Choroid plexus epithelial cell (primary cell): ENCODE measurements at regions not wholly inside any gene's neighbourhood (a gene's known extent, or its start where the extent isn't known, plus 50 kb on each side); places are given as distances from the start of the nearest gene placed in this dataset.
"Not testable (repeated sequence)": the region's sequence is repeated elsewhere in the genome, so short reads cannot be mapped to it uniquely, and the experiment has no call there.

ENCODE experiments used
- DNase-seq: peaks from one replicate; pipeline ENCODE4 v3.0.0-alpha.2; 2010; ENCODE audit warnings: low read depth
- H3K4me3 ChIP-seq: 2 replicates; pipeline ENCODE4 v1.5.1; 2011; ENCODE audit warnings: low read depth, mild to moderate bottlenecking, control low read depth, low read length, moderate library complexity
- TF ChIP-seq, protein P1 (sequence below): conservative IDR thresholded peaks from 2 replicates; pipeline ENCODE4 v1.5.1; 2011; ENCODE audit warnings: low read depth, mild to moderate bottlenecking, control low read depth, inconsistent platforms, low read length, moderate library complexity

- TF ChIP-seq, protein P1, sequence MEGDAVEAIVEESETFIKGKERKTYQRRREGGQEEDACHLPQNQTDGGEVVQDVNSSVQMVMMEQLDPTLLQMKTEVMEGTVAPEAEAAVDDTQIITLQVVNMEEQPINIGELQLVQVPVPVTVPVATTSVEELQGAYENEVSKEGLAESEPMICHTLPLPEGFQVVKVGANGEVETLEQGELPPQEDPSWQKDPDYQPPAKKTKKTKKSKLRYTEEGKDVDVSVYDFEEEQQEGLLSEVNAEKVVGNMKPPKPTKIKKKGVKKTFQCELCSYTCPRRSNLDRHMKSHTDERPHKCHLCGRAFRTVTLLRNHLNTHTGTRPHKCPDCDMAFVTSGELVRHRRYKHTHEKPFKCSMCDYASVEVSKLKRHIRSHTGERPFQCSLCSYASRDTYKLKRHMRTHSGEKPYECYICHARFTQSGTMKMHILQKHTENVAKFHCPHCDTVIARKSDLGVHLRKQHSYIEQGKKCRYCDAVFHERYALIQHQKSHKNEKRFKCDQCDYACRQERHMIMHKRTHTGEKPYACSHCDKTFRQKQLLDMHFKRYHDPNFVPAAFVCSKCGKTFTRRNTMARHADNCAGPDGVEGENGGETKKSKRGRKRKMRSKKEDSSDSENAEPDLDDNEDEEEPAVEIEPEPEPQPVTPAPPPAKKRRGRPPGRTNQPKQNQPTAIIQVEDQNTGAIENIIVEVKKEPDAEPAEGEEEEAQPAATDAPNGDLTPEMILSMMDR: no peak
- H3K4me3 ChIP-seq: no peak overlapping the region
- DNase-seq: no peak
These were observed 99.8 kb upstream of the MBIP start for GRCh38 chr14:36420149-36420687.

DNA sequence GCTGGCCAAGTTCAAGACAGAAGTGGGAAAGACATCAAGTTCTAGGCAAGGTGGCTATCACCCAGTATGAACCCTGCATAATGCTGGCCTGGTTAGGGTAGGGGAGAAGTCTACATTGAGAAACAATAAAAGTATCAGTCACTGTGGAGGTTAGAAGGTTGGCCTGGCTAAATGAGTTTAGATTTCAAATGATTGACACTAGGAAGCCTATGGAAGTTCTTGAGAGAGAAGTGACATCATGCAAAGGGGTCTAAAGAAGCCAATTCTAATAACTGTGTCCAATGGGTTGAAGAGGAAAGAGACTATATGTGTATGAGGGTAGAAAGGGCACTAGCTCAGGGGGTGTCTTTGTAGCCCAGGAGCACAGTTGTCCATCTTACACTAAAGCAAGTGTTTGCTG, 98.5 kb upstream of the MBIP start:
- no peak for DNase-seq
- TF ChIP-seq, protein P1: no peak
- H3K4me3 ChIP-seq: no peak overlapping the region

DNA sequence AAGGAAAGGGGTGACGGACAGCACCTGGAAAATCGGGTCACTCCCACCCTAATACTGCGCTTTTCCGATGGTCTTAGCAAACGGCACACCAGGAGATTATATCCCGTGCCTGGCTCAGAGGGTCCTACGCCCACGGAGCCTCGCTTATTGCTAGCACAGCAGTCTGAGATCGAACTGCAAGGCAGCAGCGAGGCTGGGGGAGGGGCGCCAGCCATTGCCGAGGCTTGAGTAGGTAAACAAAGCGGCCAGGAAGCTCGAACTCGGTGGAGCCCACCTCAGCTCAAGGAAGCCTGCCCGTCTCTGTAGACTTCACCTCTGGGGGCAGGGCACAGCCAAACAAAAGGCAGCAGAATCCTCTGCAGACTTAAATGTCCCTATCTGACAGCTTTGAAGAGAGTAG, 91.5 kb upstream of the MBIP start:
- H3K4me3 ChIP-seq, DNase-seq: not testable (repeated sequence)

- TF ChIP-seq, protein P1: no peak
- no peak overlapping the region for H3K4me3 ChIP-seq
- DNase-seq: no peak
These were observed 88.0 kb upstream of the MBIP start for GRCh38 chr14:36408388-36408787.

DNA sequence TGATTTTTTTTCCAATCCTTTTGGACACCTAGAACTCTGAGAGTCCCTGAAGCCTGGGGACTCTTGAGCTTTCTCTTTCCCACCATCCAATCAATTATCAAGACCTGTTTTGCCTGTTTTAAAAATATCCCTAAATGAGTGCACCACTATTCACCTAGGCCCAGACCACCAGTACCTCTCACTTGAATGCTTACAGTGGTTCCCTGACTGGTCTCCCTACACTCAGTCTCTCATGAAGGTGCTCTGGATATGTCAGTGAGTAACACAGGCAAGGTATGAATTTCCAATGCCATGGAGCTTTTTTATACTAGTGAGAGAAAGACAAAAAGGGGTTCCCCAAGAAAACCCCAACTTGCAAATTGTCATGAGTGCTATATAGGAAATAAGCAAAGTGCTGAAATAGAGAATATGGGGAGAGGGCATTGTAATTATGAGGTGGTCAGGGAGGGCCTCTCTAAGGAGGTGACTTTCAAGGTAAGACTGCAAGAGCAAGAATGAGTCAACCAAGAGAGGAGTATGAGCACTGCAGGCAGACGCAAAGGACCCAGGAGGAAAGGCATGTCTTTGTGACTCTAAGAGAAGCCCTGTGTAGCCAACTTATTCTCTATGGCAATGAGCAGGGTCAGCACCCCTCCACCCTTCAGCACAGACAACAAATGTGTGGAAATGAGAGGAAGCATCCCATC, 85.3 kb upstream of the MBIP start:
- no peak overlapping the region for H3K4me3 ChIP-seq
- TF ChIP-seq, protein P1: no peak
- no peak for DNase-seq

DNA sequence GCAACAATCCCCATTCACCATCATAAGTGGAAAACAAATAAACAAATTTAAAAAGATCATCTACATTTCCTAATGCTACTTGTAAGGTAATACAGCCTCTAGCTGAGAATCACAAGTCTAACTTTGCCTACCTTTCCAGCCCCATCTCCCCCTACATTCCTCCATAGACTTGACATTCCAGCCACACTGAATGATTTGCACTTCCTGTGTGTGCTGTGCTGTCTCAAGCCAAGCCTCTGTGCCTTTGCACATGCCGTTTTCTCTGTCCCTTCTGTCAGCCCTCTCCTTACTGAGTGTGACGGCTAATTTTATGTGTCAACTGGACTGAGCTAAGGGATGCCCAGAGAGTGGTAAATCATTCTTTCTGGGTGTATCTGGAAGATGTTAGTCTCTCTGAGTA, 82.4 kb upstream of the MBIP start:
- no peak overlapping the region for H3K4me3 ChIP-seq
- TF ChIP-seq, protein P1: no peak
- DNase-seq: no peak

DNA sequence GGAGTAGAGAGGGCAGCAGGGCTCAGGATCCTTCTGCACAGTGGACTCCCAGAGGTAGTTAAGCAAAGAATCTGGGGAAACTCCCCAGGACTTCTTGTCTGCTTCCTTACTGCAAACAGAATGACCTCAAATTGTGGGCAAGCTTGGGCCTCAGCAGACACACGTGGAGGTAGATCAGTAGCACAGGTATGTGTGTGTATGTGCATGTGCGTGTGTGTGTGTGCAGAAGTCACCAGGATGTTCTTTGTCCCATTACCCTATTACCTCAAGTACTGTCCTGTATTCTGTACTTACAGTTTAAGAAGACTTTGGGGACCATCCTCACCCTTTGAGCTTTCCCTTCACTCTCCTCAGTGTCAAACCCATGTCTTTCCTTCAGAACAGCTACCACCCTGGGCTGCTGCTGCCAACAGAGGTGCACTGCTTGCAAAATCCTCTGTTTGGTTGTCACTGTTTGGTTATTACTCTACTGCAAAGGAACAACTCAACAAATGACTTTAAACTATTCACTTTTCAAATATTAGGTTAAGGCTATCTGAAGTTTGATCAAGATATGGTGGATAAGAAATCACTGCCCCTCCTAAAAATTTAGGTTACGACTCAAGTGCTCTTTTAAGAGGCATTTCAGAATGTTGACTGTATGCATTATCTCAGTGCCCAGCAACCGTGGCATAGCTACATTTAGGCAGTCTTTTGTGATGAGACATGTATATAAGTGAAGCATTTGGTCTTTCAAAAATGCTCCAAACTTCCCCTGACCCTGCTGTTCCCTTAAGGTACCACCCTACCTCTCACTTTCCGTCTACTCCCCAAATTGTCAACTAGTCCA, 78.2 kb upstream of the MBIP start:
- no peak overlapping the region for H3K4me3 ChIP-seq
- TF ChIP-seq, protein P1: no peak
- DNase-seq: no peak
